B cell (primary cell): ENCODE measurements at regions not wholly inside any gene's neighbourhood (a gene's known extent, or its start where the extent isn't known, plus 50 kb on each side); places are given as distances from the start of the nearest gene placed in this dataset.

Experiments
- ATAC-seq: fragments of 200-7000 bp; cut with Tn5 transposase; one replicate; pipeline ENCODE4 v1.10.0; 2021; ENCODE audit warnings: low read depth, mild to moderate bottlenecking, moderate number of reproducible peaks, moderate library complexity
- CTCF ChIA-PET: fragments of 350-600 bp; sonication (Branson Sonifier 250); formaldehyde crosslinking; loops from one replicate; lab custom pipeline; 2021; ENCODE audit warnings: antibody characterized with exemption, inconsistent platforms; lab: Charles Lee
- POLR2A ChIA-PET: fragments of 350-600 bp; sonication (Branson Sonifier 250); formaldehyde crosslinking; loops from one replicate; lab custom pipeline; 2021; ENCODE audit warnings: antibody characterized with exemption; lab: Charles Lee
- DNase-seq: peaks from one replicate; pipeline ENCODE4 v3.0.0; 2013
- H2AFZ ChIP-seq: 2 replicates; pipeline ENCODE4 v1.6.1; 2012; ENCODE audit warnings: mild to moderate bottlenecking, low read depth, low read length; ENCODE audit not compliant: insufficient read depth, poor library complexity, severe bottlenecking
- H3K27ac ChIP-seq, 2 donors: 1 replicate in 1 of 2; 2 replicates in 1 of 2; pipeline ENCODE4 v1.5.1; 2012 to 2013; ENCODE audit warnings: low read length in 2 of 2, mild to moderate bottlenecking in 2 of 2, moderate library complexity in 1 of 2
- H3K27me3 ChIP-seq, 4 experiments: fragments of 200-600 bp in 1 of 4; sonication (generic) in 1 of 4; replicated peaks in 1 of 4; 1 replicate in 2 of 4; 2 replicates in 2 of 4; pipeline versions ENCODE4 v1.6.1 to v1.7.0; 2013 to 2016; ENCODE audit warnings: low read length in 3 of 4, mild to moderate bottlenecking in 2 of 4, mixed read lengths in 1 of 4, moderate library complexity in 1 of 4; ENCODE audit not compliant: insufficient read depth in 4 of 4, control insufficient read depth in 3 of 4; ENCODE audit errors: control extremely low read depth in 1 of 4
- H3K36me3 ChIP-seq, 2 experiments: replicated peaks in 1 of 2; 1 replicate in 1 of 2; 2 replicates in 1 of 2; pipeline versions ENCODE4 v1.6.1 to v1.7.1; 2013; ENCODE audit warnings: low read length in 1 of 2; ENCODE audit not compliant: insufficient read depth in 2 of 2, control insufficient read depth in 1 of 2; ENCODE audit errors: control extremely low read depth in 1 of 2, extremely low read depth in 1 of 2
- H3K4me1 ChIP-seq, 2 donors: fragments of 200-600 bp in 1 of 2; sonication (generic) in 1 of 2; 1 replicate in 1 of 2; 2 replicates in 1 of 2; pipeline versions ENCODE4 v1.5.1 to v1.6.1; 2013 to 2017; ENCODE audit warnings: low read length in 2 of 2; ENCODE audit not compliant: control insufficient read depth in 2 of 2, insufficient read depth in 2 of 2
- H3K4me2 ChIP-seq: replicated peaks from 2 replicates; pipeline ENCODE3; 2012; ENCODE audit warnings: mild to moderate bottlenecking, low read depth, low read length; ENCODE audit not compliant: poor library complexity, severe bottlenecking
- H3K4me3 ChIP-seq, 5 experiments: fragments of 200-600 bp in 1 of 5; sonication (generic) in 1 of 5; 1 replicate in 3 of 5; 2 replicates in 2 of 5; pipeline versions ENCODE4 v1.5.1 to v1.7.0; 2011 to 2016; ENCODE audit warnings: low read length in 4 of 5, mild to moderate bottlenecking in 4 of 5, low read depth in 2 of 5, control low read depth in 1 of 5, moderate library complexity in 1 of 5; ENCODE audit not compliant: insufficient read depth in 1 of 5; ENCODE audit errors: control extremely low read depth in 1 of 5, extremely low read depth in 1 of 5
- H3K79me2 ChIP-seq: fragments of 200-600 bp; sonication (generic); one replicate; pipeline ENCODE4 v1.6.0; 2016; ENCODE audit warnings: low read length; ENCODE audit not compliant: control insufficient read depth, insufficient read depth
- H3K9ac ChIP-seq: fragments of 200-600 bp; sonication (generic); 2 replicates; pipeline ENCODE4 v1.6.1; 2017; ENCODE audit warnings: mild to moderate bottlenecking, low read length, moderate library complexity
- H3K9me3 ChIP-seq, 3 donors: one replicate each; pipeline versions ENCODE4 v1.6.1 to v1.7.1; 2013; ENCODE audit warnings: low read length in 2 of 3; ENCODE audit not compliant: control insufficient read depth in 2 of 3, insufficient read depth in 1 of 3; ENCODE audit errors: control extremely low read depth in 1 of 3
- H4K20me1 ChIP-seq: 2 replicates; pipeline ENCODE4 v1.6.0; 2012; ENCODE audit warnings: mild to moderate bottlenecking, low read length; ENCODE audit not compliant: insufficient read depth, control insufficient read depth, poor library complexity, severe bottlenecking
- H3K27ac Mint-ChIP-seq: one replicate; pipeline ENCODE4 v1.8.0; 2021; ENCODE audit warnings: mixed read lengths
- H3K27me3 Mint-ChIP-seq: one replicate; pipeline ENCODE4 v1.8.0; 2021; ENCODE audit warnings: mixed read lengths
- H3K4me1 Mint-ChIP-seq: one replicate; pipeline ENCODE4 v1.8.0; 2021; ENCODE audit warnings: mixed read lengths
- H3K4me3 Mint-ChIP-seq: one replicate; pipeline ENCODE4 v1.8.0; 2021; ENCODE audit warnings: mixed read lengths
- H3K9me3 Mint-ChIP-seq: one replicate; pipeline ENCODE4 v1.8.0; 2022; ENCODE audit warnings: mixed read lengths; ENCODE audit not compliant: insufficient read depth
- CTCF ChIP-seq: fragments of 200-600 bp; IDR thresholded peaks from one replicate; pipeline ENCODE4 v1.8.0; 2022; ENCODE audit warnings: antibody characterized with exemption, mild to moderate bottlenecking
- EZH2 ChIP-seq: IDR thresholded peaks from 2 replicates; pipeline ENCODE4 v1.6.1; 2012; ENCODE audit warnings: borderline replicate concordance, low read depth, mild to moderate bottlenecking, moderate library complexity, low read length; ENCODE audit not compliant: insufficient read depth, poor library complexity, severe bottlenecking
- WGBS: methylation state at CpG from one replicate; pipeline ENCODE4 v1.1.5; 2013; ENCODE audit warnings: missing lambda C conversion rate; ENCODE audit not compliant: insufficient coverage; 5-methylcytosine and 5-hydroxymethylcytosine counted together
- intact Hi-C: fragments of 100-400 bp; cut with micrococcal nuclease; formaldehyde crosslinking; loops from one replicate; pipeline ENCODE4 v1.10.0; 2022

DNA sequence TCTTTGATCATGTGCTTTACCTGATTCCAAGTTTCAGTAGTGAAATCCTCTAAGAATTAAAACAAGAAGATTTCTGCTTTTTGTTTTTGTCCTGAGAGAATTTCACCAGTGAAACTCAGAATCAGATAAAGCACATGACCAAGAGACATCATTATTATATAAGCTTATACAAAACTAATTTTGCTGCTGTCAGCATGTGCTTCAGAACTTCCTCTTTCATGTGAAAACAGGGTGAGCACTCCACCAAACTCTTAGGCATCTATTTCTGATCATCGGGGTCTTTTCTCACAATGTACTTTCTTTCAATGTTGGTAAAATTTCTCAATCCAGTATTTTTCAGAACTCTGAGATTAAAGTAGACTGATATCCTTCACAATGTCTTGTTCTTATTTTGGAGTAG is 152.1 kb downstream of the SLC39A8 start:
- H3K4me3 Mint-ChIP-seq, result no peak overlapping the region
- no peaks in the 10 kb centered on the region for H3K9me3 Mint-ChIP-seq
- no peaks in the 10 kb centered on the region for H3K79me2 ChIP-seq
- ChIA-PET CTCF (no interaction called here), POLR2A (no interaction called here)
- no peaks in the 10 kb centered on the region for H3K36me3 ChIP-seq
- no peaks in the 10 kb centered on the region for H3K4me1 ChIP-seq
- no peak overlapping the region for H3K9ac ChIP-seq
- H3K4me1 Mint-ChIP-seq, result peaks cover 2% of the 10 kb centered on the region
- no peak overlapping the region for H3K4me3 ChIP-seq
- no peaks in the 10 kb centered on the region for H3K27me3 ChIP-seq
- TF ChIP-seq EZH2 (no peak), CTCF (no peak)
- WGBS, result no CpG with 5 or more reads among the region's 1 CpG
- H2AFZ ChIP-seq, result no peak overlapping the region
- intact Hi-C loops, result no loop called here
- H4K20me1 ChIP-seq, result no peaks in the 10 kb centered on the region
- no peak overlapping the region for H3K27ac Mint-ChIP-seq
- no peak for DNase-seq
- H3K9me3 ChIP-seq, result no peaks in the 10 kb centered on the region
- no peaks in the 10 kb centered on the region for H3K27me3 Mint-ChIP-seq
- ATAC-seq, result no peak
- H3K27ac ChIP-seq, result no peak overlapping the region
- no peak overlapping the region for H3K4me2 ChIP-seq

- Histone ChIP-seq H3K9ac (no peak overlapping the region), H3K79me2 (no peaks in the 10 kb centered on the region), H3K27me3 (no peaks in the 10 kb centered on the region), H4K20me1 (no peaks in the 10 kb centered on the region), H2AFZ (no peak overlapping the region), H3K9me3 (no peaks in the 10 kb centered on the region), H3K4me3 (no peak overlapping the region), H3K4me1 (no peaks in the 10 kb centered on the region), H3K4me2 (no peak overlapping the region), H3K27ac (no peak overlapping the region), H3K36me3 (no peaks in the 10 kb centered on the region)
- DNase-seq, result no peak
- H3K27me3 Mint-ChIP-seq, result no peaks in the 10 kb centered on the region
- H3K9me3 Mint-ChIP-seq, result no peaks in the 10 kb centered on the region
- ATAC-seq, result no peak
- H3K27ac Mint-ChIP-seq, result no peak overlapping the region
- intact Hi-C loops, result no loop called here
- TF ChIP-seq CTCF (no peak), EZH2 (no peak)
- no peaks in the 10 kb centered on the region for H3K4me1 Mint-ChIP-seq
- POLR2A ChIA-PET, result no interaction called here
- CTCF ChIA-PET, result no interaction called here
- no CpG with 5 or more reads among the region's 1 CpG for WGBS
- no peak overlapping the region for H3K4me3 Mint-ChIP-seq
These were observed 165.2 kb downstream of the SLC39A8 start for GRCh38 chr4:102180046-102180445.
